GM23338 (cell line): ENCODE measurements at regions not wholly inside any gene's neighbourhood (a gene's known extent, or its start where the extent isn't known, plus 50 kb on each side); places are given as distances from the start of the nearest gene placed in this dataset.

Experiments
- ATAC-seq: fragments of 200-7000 bp; cut with Tn5 transposase; 3 replicates; pipeline ENCODE4 v1.9.1; 2020
- DNase-seq: peaks from one replicate; pipeline ENCODE4 v3.0.0-alpha.2; 2015; ENCODE audit warnings: low spot score
- H2AFZ ChIP-seq: fragments of 200-600 bp; sonication (generic); 2 replicates; pipeline ENCODE4 v1.8.0; 2016; ENCODE audit warnings: antibody characterized with exemption, mild to moderate bottlenecking, moderate library complexity
- H3F3A ChIP-seq: fragments of 200-600 bp; sonication (generic); replicated peaks from 2 replicates; pipeline ENCODE4 v1.8.0; 2017; ENCODE audit warnings: antibody characterized with exemption, mixed run types, low read depth
- H3K27ac ChIP-seq: fragments of 200-600 bp; sonication (generic); 2 replicates; pipeline ENCODE4 v1.6.1; 2016; ENCODE audit warnings: low read depth
- H3K27me3 ChIP-seq: fragments of 200-600 bp; sonication (generic); 2 replicates; pipeline ENCODE4 v1.8.0; 2016; ENCODE audit warnings: mild to moderate bottlenecking, mixed run types, moderate library complexity; ENCODE audit not compliant: insufficient read depth
- H3K36me3 ChIP-seq: fragments of 200-600 bp; sonication (generic); 2 replicates; pipeline ENCODE4 v1.8.0; 2016; ENCODE audit warnings: mild to moderate bottlenecking; ENCODE audit not compliant: insufficient read depth
- H3K4me1 ChIP-seq: fragments of 200-600 bp; sonication (generic); 2 replicates; pipeline ENCODE4 v1.8.0; 2016; ENCODE audit warnings: mild to moderate bottlenecking, moderate library complexity; ENCODE audit not compliant: insufficient read depth
- H3K4me2 ChIP-seq: fragments of 200-600 bp; sonication (generic); 2 replicates; pipeline ENCODE4 v1.7.1; 2017; ENCODE audit warnings: mixed run types
- H3K4me3 ChIP-seq: fragments of 200-600 bp; sonication (generic); 2 replicates; pipeline ENCODE4 v1.6.1; 2016; ENCODE audit warnings: mixed run types
- H3K79me2 ChIP-seq: fragments of 200-600 bp; sonication (generic); replicated peaks from 2 replicates; pipeline ENCODE4 v1.8.0; 2017; ENCODE audit warnings: mild to moderate bottlenecking; ENCODE audit not compliant: insufficient read depth
- H3K9me2 ChIP-seq: fragments of 200-600 bp; sonication (generic); 2 replicates; pipeline ENCODE4 v1.8.0; 2017; ENCODE audit not compliant: insufficient read depth
- H4K20me1 ChIP-seq: fragments of 200-600 bp; sonication (generic); replicated peaks from 2 replicates; pipeline ENCODE4 v1.8.0; 2017; ENCODE audit warnings: mild to moderate bottlenecking; ENCODE audit not compliant: insufficient read depth
- H3K27ac Mint-ChIP-seq: 2 replicates; pipeline ENCODE4 v1.8.0; 2020; ENCODE audit warnings: inconsistent platforms, mild to moderate bottlenecking, moderate library complexity, mixed read lengths
- H3K27me3 Mint-ChIP-seq: 3 replicates; pipeline ENCODE4 v1.8.0; 2022; ENCODE audit warnings: low read depth, mild to moderate bottlenecking, moderate library complexity, mixed read lengths, inconsistent platforms; ENCODE audit not compliant: insufficient read depth, poor library complexity
- H3K36me3 Mint-ChIP-seq: 3 replicates; pipeline ENCODE4 v1.8.0; 2021; ENCODE audit warnings: low read depth, mild to moderate bottlenecking, inconsistent platforms, moderate library complexity, mixed read lengths
- H3K4me1 Mint-ChIP-seq: 3 replicates; pipeline ENCODE4 v1.8.0; 2020; ENCODE audit warnings: mild to moderate bottlenecking, inconsistent platforms, mixed read lengths
- H3K4me3 Mint-ChIP-seq: 3 replicates; pipeline ENCODE4 v1.8.0; 2021; ENCODE audit warnings: moderate library complexity, mild to moderate bottlenecking, inconsistent platforms, mixed read lengths
- H3K9me3 Mint-ChIP-seq: 3 replicates; pipeline ENCODE4 v1.8.0; 2020; ENCODE audit warnings: moderate library complexity, mild to moderate bottlenecking, inconsistent platforms, mixed read lengths
- CREB1 ChIP-seq: fragments of 250-450 bp; sonication (Bioruptor Pico); IDR thresholded peaks from 2 replicates; pipeline ENCODE4 v1.5.0; 2020; ENCODE audit warnings: low read depth, mild to moderate bottlenecking, moderate library complexity
- CTCF ChIP-seq, 2 experiments: fragments of 200-600 bp in 1 of 2; sonication (generic) in 1 of 2; conservative IDR thresholded peaks; 2 replicates each; pipeline versions ENCODE4 v1.5.1 to v1.6.1; 2016 to 2017; ENCODE audit warnings: antibody characterized with exemption in 2 of 2, low read depth in 2 of 2, mild to moderate bottlenecking in 2 of 2, moderate library complexity in 1 of 2
- ETS1 ChIP-seq: IDR thresholded peaks from 2 replicates; pipeline ENCODE4 v1.6.1; 2016; ENCODE audit warnings: antibody characterized with exemption
- EZH2 ChIP-seq: fragments of 200-600 bp; sonication (generic); IDR thresholded peaks from one replicate; pipeline ENCODE4 v1.8.0; 2017; ENCODE audit warnings: antibody characterized with exemption, mild to moderate bottlenecking, low read depth; ENCODE audit not compliant: unreplicated experiment
- EZH2phosphoT487 ChIP-seq: fragments of 200-600 bp; sonication (generic); IDR thresholded peaks from one replicate; pipeline ENCODE4 v1.8.1; 2018; ENCODE audit warnings: antibody characterized with exemption; ENCODE audit not compliant: unreplicated experiment
- JUNB ChIP-seq: IDR thresholded peaks from one replicate; pipeline ENCODE4 v1.6.1; 2016; ENCODE audit warnings: antibody characterized with exemption; ENCODE audit not compliant: unreplicated experiment
- REST ChIP-seq: IDR thresholded peaks from one replicate; pipeline ENCODE4 v1.6.1; 2018; ENCODE audit warnings: antibody characterized with exemption; ENCODE audit not compliant: unreplicated experiment
- STAT1 ChIP-seq: IDR thresholded peaks from one replicate; pipeline ENCODE4 v1.6.1; 2016; ENCODE audit warnings: antibody characterized with exemption; ENCODE audit not compliant: unreplicated experiment
- ZNF114 ChIP-seq: fragments of 250-450 bp; sonication (Bioruptor Pico); IDR thresholded peaks from 2 replicates; pipeline ENCODE4 v1.5.0; 2020; ENCODE audit warnings: mild to moderate bottlenecking, moderate library complexity
- ZNF331 ChIP-seq: fragments of 250-450 bp; sonication (Bioruptor Pico); IDR thresholded peaks from 2 replicates; pipeline ENCODE4 v1.5.0; 2020; ENCODE audit warnings: low read depth, mild to moderate bottlenecking, moderate library complexity
- ZNF462 ChIP-seq: fragments of 250-450 bp; sonication (Bioruptor Pico); IDR thresholded peaks from 2 replicates; pipeline ENCODE4 v1.5.0; 2020; ENCODE audit warnings: mild to moderate bottlenecking, moderate library complexity

- no peak for TF ChIP-seq REST
- TF ChIP-seq EZH2phosphoT487 = no peak
These were observed 165.2 kb downstream of the MREG start (continued) for GRCh38 chr2:215848146-215848545.

- Mint-ChIP-seq H3K4me3 (no peak overlapping the region), H3K9me3 (no peaks in the 10 kb centered on the region), H3K27me3 (peaks cover 4% of the 10 kb centered on the region), H3K27ac (no peak overlapping the region), H3K36me3 (no peaks in the 10 kb centered on the region), H3K4me1 (peaks cover 5% of the 10 kb centered on the region; the same call in 2 of the 3 replicates)
- H3K4me1 ChIP-seq = peaks cover 11% of the 10 kb centered on the region; the same call in 1 of the 2 replicates
- H3K27ac ChIP-seq = no peak overlapping the region
- no peaks in the 10 kb centered on the region for H3K79me2 ChIP-seq
- H3F3A ChIP-seq = no peaks in the 10 kb centered on the region
- TF ChIP-seq JUNB = no peak
- TF ChIP-seq STAT1 = no peak
- no peak for TF ChIP-seq EZH2
- TF ChIP-seq EZH2phosphoT487 = no peak
- TF ChIP-seq ZNF462 (CRISPR knock-in tag) = no peak
- no peak for TF ChIP-seq ETS1
- no peak for TF ChIP-seq ZNF114
- no peak for TF ChIP-seq CTCF (conservative IDR thresholded peaks at IDR 0.05; ENCODE audit: low read depth in 2 of 2)
- no peak for TF ChIP-seq ZNF331 (CRISPR knock-in tag)
- TF ChIP-seq CREB1 (CRISPR knock-in tag) = no peak
- H4K20me1 ChIP-seq = no peaks in the 10 kb centered on the region
- H2AFZ ChIP-seq = no peak overlapping the region
- no peaks in the 10 kb centered on the region for H3K36me3 ChIP-seq
- no peak overlapping the region for H3K4me2 ChIP-seq
- no peak for DNase-seq
- no peak overlapping the region for H3K4me3 ChIP-seq
- ATAC-seq = no peak
- H3K27me3 ChIP-seq = no peaks in the 10 kb centered on the region
- H3K9me2 ChIP-seq = no peaks in the 10 kb centered on the region
These were observed 165.6 kb downstream of the MREG start for GRCh38 chr2:215847718-215848117.
